ENCODE measurements at regions not wholly inside any gene's neighbourhood (a gene's known extent, or its start where the extent isn't known, plus 50 kb on each side); places are given as distances from the start of the nearest gene placed in this dataset.

DNA sequence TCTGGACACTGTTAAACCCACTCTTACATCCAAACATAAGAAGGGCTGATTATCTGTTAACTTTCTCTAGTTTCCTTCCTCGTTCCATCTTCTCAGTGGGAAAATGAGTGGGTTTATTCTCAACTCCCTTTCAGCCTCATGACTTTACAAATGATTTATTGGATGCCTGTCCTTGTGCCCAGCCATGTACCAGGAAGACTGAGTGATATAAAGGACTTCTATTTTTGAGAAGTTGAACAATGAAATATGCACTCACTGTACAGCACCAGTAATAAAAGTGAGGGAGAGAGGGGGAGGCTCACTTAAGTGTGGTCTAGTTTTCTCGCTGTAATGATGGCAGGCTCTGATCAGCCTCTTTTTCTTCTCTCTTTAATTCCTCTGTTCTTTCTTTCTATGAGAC, 277.6 kb downstream of the SMARCA2 start:
- Histone ChIP-seq H3K79me2 (ENCODE audit: control insufficient read depth, insufficient read depth, low read length) (no peaks in the 10 kb centered on the region), H3K4me1 (ENCODE audit: control insufficient read depth, extremely low read depth, insufficient read depth, low read length) (no peaks in the 10 kb centered on the region), H3K9me1 (replicated peaks; ENCODE audit: control insufficient read depth, extremely low read depth, insufficient read depth, low read length) (no peaks in the 10 kb centered on the region), H3K9me3 (replicated peaks; ENCODE audit: control insufficient read depth, insufficient read depth, low read length) (no peaks in the 10 kb centered on the region), H3K27ac (ENCODE audit: insufficient read depth, low read depth, low read length) (no peak overlapping the region), H3K4me2 (ENCODE audit: insufficient read depth, low read length) (no peak overlapping the region), H3K27me3 (ENCODE audit: control insufficient read depth in 2 of 2, insufficient read depth in 2 of 2, low read length in 2 of 2) (no peaks in the 10 kb centered on the region), H3K36me3 (ENCODE audit: control insufficient read depth in 2 of 2, extremely low read depth in 1 of 2, insufficient read depth in 2 of 2, low read length in 2 of 2) (no peaks in the 10 kb centered on the region), H3K4me3 (replicated peaks in 1 of 3; ENCODE audit: insufficient read depth in 1 of 3, low read depth in 1 of 3, low read length in 3 of 3) (no peak overlapping the region), H2AFZ (ENCODE audit: low read depth, low read length) (no peak overlapping the region), H4K20me1 (replicated peaks; ENCODE audit: control insufficient read depth, extremely low read depth, insufficient read depth, low read length) (no peaks in the 10 kb centered on the region), H3K9ac (replicated peaks; ENCODE audit: extremely low read depth, insufficient read depth, low read length) (no peak overlapping the region)
- no peak for FAIRE-seq
- intact Hi-C loops (cut with micrococcal nuclease) (no loop called here), dilution Hi-C loops (cut with MboI; ENCODE audit: extremely low pct_ligation_motif_present, low sequenced_read_pairs) (no loop called here)
- no peak for TF ChIP-seq EZH2 (IDR thresholded peaks at IDR 0.05; ENCODE audit: borderline replicate concordance, low read depth, low read length, severe bottlenecking)
- CTCF ChIA-PET = no interaction called here
- POLR2A ChIA-PET = no interaction called here
- no TSS peak for BruUV-seq (replicated peaks)
- DNase-seq (ENCODE audit: low read depth, low spot score) = no peak

DNA sequence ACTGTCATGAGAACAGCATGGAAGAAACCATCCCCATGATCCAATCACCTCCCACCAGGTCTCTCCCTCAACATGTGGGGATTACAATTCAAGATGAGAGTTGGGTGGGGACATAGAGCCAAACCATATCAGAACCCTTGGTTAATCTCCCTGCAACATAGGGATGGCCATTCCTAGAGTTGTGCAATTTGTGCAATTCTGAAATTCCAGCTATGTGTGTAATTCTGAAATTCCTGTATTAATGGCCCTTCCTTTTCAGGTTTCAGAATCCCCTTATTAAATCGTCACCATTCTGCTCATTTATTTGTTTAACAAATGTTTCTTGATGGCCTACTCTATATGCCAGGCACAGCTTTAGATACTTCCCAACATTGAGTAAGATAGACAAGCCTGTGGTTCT, 282.6 kb downstream of the SMARCA2 start:
- Histone ChIP-seq H2AFZ (ENCODE audit: low read depth, low read length) (no peak overlapping the region), H3K27me3 (ENCODE audit: control insufficient read depth in 2 of 2, insufficient read depth in 2 of 2, low read length in 2 of 2) (no peaks in the 10 kb centered on the region), H3K79me2 (ENCODE audit: control insufficient read depth, insufficient read depth, low read length) (no peaks in the 10 kb centered on the region), H3K9ac (replicated peaks; ENCODE audit: extremely low read depth, insufficient read depth, low read length) (no peak overlapping the region), H3K4me1 (ENCODE audit: control insufficient read depth, extremely low read depth, insufficient read depth, low read length) (no peaks in the 10 kb centered on the region), H3K4me3 (replicated peaks in 1 of 3; ENCODE audit: insufficient read depth in 1 of 3, low read depth in 1 of 3, low read length in 3 of 3) (no peak overlapping the region), H3K9me1 (replicated peaks; ENCODE audit: control insufficient read depth, extremely low read depth, insufficient read depth, low read length) (no peaks in the 10 kb centered on the region), H4K20me1 (replicated peaks; ENCODE audit: control insufficient read depth, extremely low read depth, insufficient read depth, low read length) (no peaks in the 10 kb centered on the region), H3K27ac (ENCODE audit: insufficient read depth, low read depth, low read length) (no peak overlapping the region), H3K36me3 (ENCODE audit: control insufficient read depth in 2 of 2, extremely low read depth in 1 of 2, insufficient read depth in 2 of 2, low read length in 2 of 2) (no peaks in the 10 kb centered on the region), H3K9me3 (replicated peaks; ENCODE audit: control insufficient read depth, insufficient read depth, low read length) (no peaks in the 10 kb centered on the region), H3K4me2 (ENCODE audit: insufficient read depth, low read length) (no peak overlapping the region)
- FAIRE-seq (no peak), DNase-seq (ENCODE audit: low read depth, low spot score) (no peak)
- intact Hi-C loops (cut with micrococcal nuclease) = no loop called here
- TF ChIP-seq EZH2 (IDR thresholded peaks at IDR 0.05; ENCODE audit: borderline replicate concordance, low read depth, low read length, severe bottlenecking) = no peak
- no peak for TF ChIP-seq GATA2 (IDR thresholded peaks at IDR 0.05; ENCODE audit: insufficient read depth, insufficient read length, low read depth, low read length)
- TF ChIP-seq, protein P1, sequence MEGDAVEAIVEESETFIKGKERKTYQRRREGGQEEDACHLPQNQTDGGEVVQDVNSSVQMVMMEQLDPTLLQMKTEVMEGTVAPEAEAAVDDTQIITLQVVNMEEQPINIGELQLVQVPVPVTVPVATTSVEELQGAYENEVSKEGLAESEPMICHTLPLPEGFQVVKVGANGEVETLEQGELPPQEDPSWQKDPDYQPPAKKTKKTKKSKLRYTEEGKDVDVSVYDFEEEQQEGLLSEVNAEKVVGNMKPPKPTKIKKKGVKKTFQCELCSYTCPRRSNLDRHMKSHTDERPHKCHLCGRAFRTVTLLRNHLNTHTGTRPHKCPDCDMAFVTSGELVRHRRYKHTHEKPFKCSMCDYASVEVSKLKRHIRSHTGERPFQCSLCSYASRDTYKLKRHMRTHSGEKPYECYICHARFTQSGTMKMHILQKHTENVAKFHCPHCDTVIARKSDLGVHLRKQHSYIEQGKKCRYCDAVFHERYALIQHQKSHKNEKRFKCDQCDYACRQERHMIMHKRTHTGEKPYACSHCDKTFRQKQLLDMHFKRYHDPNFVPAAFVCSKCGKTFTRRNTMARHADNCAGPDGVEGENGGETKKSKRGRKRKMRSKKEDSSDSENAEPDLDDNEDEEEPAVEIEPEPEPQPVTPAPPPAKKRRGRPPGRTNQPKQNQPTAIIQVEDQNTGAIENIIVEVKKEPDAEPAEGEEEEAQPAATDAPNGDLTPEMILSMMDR (IDR thresholded peaks at IDR 0.05; ENCODE audit: extremely low read depth in 1 of 2, insufficient read depth in 1 of 2, low read depth in 1 of 2, low read length in 2 of 2) = no peak
- no peak for TF ChIP-seq POLR2A (IDR thresholded peaks at IDR 0.05; ENCODE audit: low read depth, low read length)
- TF ChIP-seq JUN (IDR thresholded peaks at IDR 0.05; ENCODE audit: borderline replicate concordance, insufficient read depth, insufficient read length, low read depth) = no peak
- no peak for TF ChIP-seq MYC (IDR thresholded peaks at IDR 0.05; ENCODE audit: low read depth, low read length)
- TF ChIP-seq POLR2AphosphoS5 (IDR thresholded peaks at IDR 0.05; ENCODE audit: insufficient read depth, low read depth, low read length) = no peak
- BruUV-seq (replicated peaks) = no TSS peak
- dilution Hi-C loops (cut with MboI; ENCODE audit: extremely low pct_ligation_motif_present, low sequenced_read_pairs) = no loop called here
- ChIA-PET POLR2A (no interaction called here), CTCF (no interaction called here)
